Thoracic aorta (tissue), 2 donors: ENCODE measurements at regions not wholly inside any gene's neighbourhood (a gene's known extent, or its start where the extent isn't known, plus 50 kb on each side); places are given as distances from the start of the nearest gene placed in this dataset.

ENCODE experiments used
- ATAC-seq: fragments of 150-250 bp; one replicate; pipeline ENCODE4 v1.8.0; 2017; ENCODE audit warnings: low read depth; ENCODE audit not compliant: insufficient number of reproducible peaks, low FRiP score
- DNase-seq: peaks from one replicate; pipeline ENCODE4 v3.0.0-alpha.2; 2020; ENCODE audit warnings: low spot score
- H3K27ac ChIP-seq, 2 donors: fragments of 200-600 bp; sonication (generic); 1 replicate in 1 of 2; 2 replicates in 1 of 2; pipeline ENCODE4 v1.5.1; 2016; ENCODE audit warnings: mild to moderate bottlenecking in 2 of 2, moderate library complexity in 2 of 2
- H3K27me3 ChIP-seq: fragments of 200-600 bp; sonication (generic); replicated peaks from 2 replicates; pipeline ENCODE4 v1.6.0; 2016; ENCODE audit warnings: mild to moderate bottlenecking; ENCODE audit not compliant: insufficient read depth
- H3K36me3 ChIP-seq: fragments of 200-600 bp; sonication (generic); one replicate; pipeline ENCODE4 v1.5.1; 2016
- H3K4me1 ChIP-seq, 2 donors: fragments of 200-600 bp; sonication (generic); 1 replicate in 1 of 2; 2 replicates in 1 of 2; pipeline versions ENCODE4 v1.5.1 to v1.6.0; 2016; ENCODE audit warnings: low read depth in 2 of 2, mild to moderate bottlenecking in 1 of 2; ENCODE audit not compliant: control insufficient read depth in 1 of 2
- H3K4me3 ChIP-seq: fragments of 200-600 bp; sonication (generic); 2 replicates; pipeline ENCODE4 v1.5.1; 2016; ENCODE audit warnings: mild to moderate bottlenecking
- H3K9me3 ChIP-seq: fragments of 200-600 bp; sonication (generic); 2 replicates; pipeline ENCODE4 v1.5.1; 2016
- CTCF ChIP-seq: fragments of 200-600 bp; sonication (generic); IDR thresholded peaks from one replicate; pipeline ENCODE4 v1.5.1; 2019; ENCODE audit warnings: antibody characterized with exemption

- Histone ChIP-seq H3K4me3 (no peak overlapping the region), H3K27ac (no peak overlapping the region), H3K9me3 (no peaks in the 10 kb centered on the region), H3K4me1 (no peaks in the 10 kb centered on the region), H3K36me3 (no peaks in the 10 kb centered on the region), H3K27me3 (no peaks in the 10 kb centered on the region)
- TF ChIP-seq CTCF = no peak
- DNase-seq = no peak
- no peak for ATAC-seq
Measured at GRCh38 chr2:145841973-145842372, 1322.1 kb upstream of the ZEB2 start.

- H3K36me3 ChIP-seq = no peaks in the 10 kb centered on the region
- ATAC-seq (no peak), DNase-seq (no peak)
- H3K4me1 ChIP-seq = no peaks in the 10 kb centered on the region
- no peak overlapping the region for H3K4me3 ChIP-seq
- H3K27me3 ChIP-seq = no peaks in the 10 kb centered on the region
- TF ChIP-seq CTCF = no peak
- no peaks in the 10 kb centered on the region for H3K9me3 ChIP-seq
- no peak overlapping the region for H3K27ac ChIP-seq
Measured at GRCh38 chr2:145836986-145837385, 1317.1 kb upstream of the ZEB2 start.

GRCh38 chr2:145835665-145836064 is 1315.7 kb upstream of the ZEB2 start:
- H3K9me3 ChIP-seq = no peaks in the 10 kb centered on the region
- H3K4me1 ChIP-seq = no peaks in the 10 kb centered on the region
- DNase-seq = no peak
- no peak overlapping the region for H3K27ac ChIP-seq
- TF ChIP-seq CTCF = no peak
- no peak for ATAC-seq
- H3K4me3 ChIP-seq = no peak overlapping the region
- no peaks in the 10 kb centered on the region for H3K27me3 ChIP-seq
- no peaks in the 10 kb centered on the region for H3K36me3 ChIP-seq

- no peaks in the 10 kb centered on the region for H3K27me3 ChIP-seq
Measured at GRCh38 chr2:145832681-145833080, 1312.8 kb upstream of the ZEB2 start.

GRCh38 chr2:145829931-145830330 is 1310.0 kb upstream of the ZEB2 start:
- TF ChIP-seq CTCF = no peak
- ATAC-seq = no peak

More at GRCh38 chr2:145832681-145833080, 1312.8 kb upstream of the ZEB2 start:
- no peak overlapping the region for H3K4me3 ChIP-seq
- no peaks in the 10 kb centered on the region for H3K36me3 ChIP-seq
- H3K27ac ChIP-seq = no peak overlapping the region
- no peak for TF ChIP-seq CTCF
- DNase-seq = no peak
- H3K9me3 ChIP-seq = no peaks in the 10 kb centered on the region
- no peaks in the 10 kb centered on the region for H3K4me1 ChIP-seq
- no peak for ATAC-seq

More at GRCh38 chr2:145829931-145830330, 1310.0 kb upstream of the ZEB2 start:
- no peaks in the 10 kb centered on the region for H3K27me3 ChIP-seq
- no peak overlapping the region for H3K4me3 ChIP-seq
- no peaks in the 10 kb centered on the region for H3K36me3 ChIP-seq
- H3K27ac ChIP-seq = no peak overlapping the region
- no peaks in the 10 kb centered on the region for H3K4me1 ChIP-seq
- no peak for DNase-seq
- no peaks in the 10 kb centered on the region for H3K9me3 ChIP-seq
